Stomach (tissue), 4 donors: ENCODE measurements at regions not wholly inside any gene's neighbourhood (a gene's known extent, or its start where the extent isn't known, plus 50 kb on each side); places are given as distances from the start of the nearest gene placed in this dataset.

Experiments
- CTCF ChIP-seq, 7 experiments: fragments of 450-650 bp in 4 of 7; fragments of 200-600 bp in 3 of 7; sonication (generic) in 3 of 7; IDR thresholded peaks; one replicate each; pipeline ENCODE4 v1.5.1; 2016 to 2019; ENCODE audit warnings: antibody characterized with exemption in 7 of 7, control low read depth in 2 of 7, mild to moderate bottlenecking in 1 of 7
- POLR2AphosphoS5 ChIP-seq, 3 donors: sonication (generic); formaldehyde crosslinking; IDR thresholded peaks; one replicate each; pipeline ENCODE4 v1.6.1; 2016; ENCODE audit warnings: antibody characterized with exemption in 3 of 3

GRCh38 chr4:111530446-111530845 is 614.8 kb upstream of the FAM241A start:
- TF ChIP-seq POLR2AphosphoS5 (IDR thresholded peaks at IDR 0.05) = no peak
- TF ChIP-seq CTCF (IDR thresholded peaks at IDR 0.05) = no peak
